ENCODE measurements at regions not wholly inside any gene's neighbourhood (a gene's known extent, or its start where the extent isn't known, plus 50 kb on each side); places are given as distances from the start of the nearest gene placed in this dataset.

GRCh38 chr12:126663304-126664094 lies 1598.3 kb downstream of the AACS start:
- TF ChIP-seq EZH2phosphoT487 (IDR thresholded peaks at IDR 0.05; ENCODE audit: insufficient read depth, low read depth) (no peak), EZH2 (IDR thresholded peaks at IDR 0.05; ENCODE audit: insufficient read depth, poor library complexity, severe bottlenecking) (no peak)

Measured in GM23248 (cell line).